Right cardiac atrium (tissue), 5 donors: ENCODE measurements at regions not wholly inside any gene's neighbourhood (a gene's known extent, or its start where the extent isn't known, plus 50 kb on each side); places are given as distances from the start of the nearest gene placed in this dataset.
"Not testable (repeated sequence)": the region's sequence is repeated elsewhere in the genome, so short reads cannot be mapped to it uniquely, and the experiment has no call there.

Experiments used
- ATAC-seq, 2 donors: fragments of 200-7000 bp; cut with Tn5 transposase; one replicate each; pipeline versions ENCODE4 v1.8.0 to v1.9.1; 2020; ENCODE audit warnings: moderate library complexity in 2 of 2, mild to moderate bottlenecking in 1 of 2
- DNase-seq, 3 donors: peaks; one replicate each; pipeline ENCODE4 v3.0.0-alpha.2; 2020
- H3K27ac ChIP-seq: one replicate; pipeline ENCODE4 v1.5.1; 2013; ENCODE audit warnings: mild to moderate bottlenecking, low read length, control low read depth, moderate library complexity
- H3K27me3 ChIP-seq: one replicate; pipeline ENCODE4 v1.6.1; 2013; ENCODE audit not compliant: control insufficient read depth, insufficient read depth
- H3K4me1 ChIP-seq: one replicate; pipeline ENCODE4 v1.6.1; 2013; ENCODE audit warnings: low read length; ENCODE audit not compliant: control insufficient read depth, insufficient read depth
- H3K4me3 ChIP-seq: one replicate; pipeline ENCODE4 v1.5.1; 2013; ENCODE audit warnings: low read length, control low read depth
- H3K9me3 ChIP-seq: one replicate; pipeline ENCODE4 v1.6.1; 2013; ENCODE audit warnings: low read length; ENCODE audit not compliant: control insufficient read depth
- WGBS: extraction: QIAGEN DNeasy Blood & Tissue Kit; methylation state at CpG from one replicate; pipeline ENCODE4 v1.1.7; 2013; 5-methylcytosine and 5-hydroxymethylcytosine counted together
- intact Hi-C, 4 donors: fragments of 100-400 bp; cut with DNase I; formaldehyde crosslinking; loops; one replicate each; pipeline versions ENCODE4 v1.11.0 to v1.14.0; 2022 to 2023
- donor health status: healthy with polysubstance abuse.
- donor health status: DM: no; HTN: yes; CAD: no.
- donor health status: DM: no; HTN: no; CAD: no.
- donor health status: DM: no; HTN: yes; CAD: no; lungs with severe emphysema.
- donor health status: DM: yes; HTN: yes; CAD: no.

DNA sequence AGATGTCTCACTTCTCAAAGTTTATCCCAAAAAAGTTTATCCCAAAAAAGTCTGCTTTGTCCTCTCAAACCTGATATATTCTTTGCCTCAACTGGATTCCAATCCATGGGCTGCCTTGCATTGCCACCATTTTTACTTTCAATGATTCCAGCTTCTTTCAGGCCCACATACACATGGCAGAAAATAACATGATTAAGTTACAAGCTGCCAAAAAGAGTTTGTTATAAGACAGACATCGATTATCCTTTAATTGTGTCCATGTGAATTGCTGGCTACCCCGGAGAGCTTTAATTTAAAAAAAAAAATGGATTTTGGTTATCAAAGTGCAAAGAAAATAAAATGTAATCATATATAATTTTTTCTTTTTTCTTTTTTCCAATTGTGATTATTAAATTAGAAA is 819.6 kb upstream of the SORCS1 start:
- Histone ChIP-seq H3K9me3 (no peaks in the 10 kb centered on the region), H3K4me3 (no peak overlapping the region), H3K27me3 (no peaks in the 10 kb centered on the region), H3K27ac (no peak overlapping the region), H3K4me1 (no peaks in the 10 kb centered on the region)
- ATAC-seq, result no peak
- intact Hi-C loops, result no loop called here
- WGBS, result 72% methylated on average over 2 of the region's 2 CpGs
- no peak for DNase-seq

DNA sequence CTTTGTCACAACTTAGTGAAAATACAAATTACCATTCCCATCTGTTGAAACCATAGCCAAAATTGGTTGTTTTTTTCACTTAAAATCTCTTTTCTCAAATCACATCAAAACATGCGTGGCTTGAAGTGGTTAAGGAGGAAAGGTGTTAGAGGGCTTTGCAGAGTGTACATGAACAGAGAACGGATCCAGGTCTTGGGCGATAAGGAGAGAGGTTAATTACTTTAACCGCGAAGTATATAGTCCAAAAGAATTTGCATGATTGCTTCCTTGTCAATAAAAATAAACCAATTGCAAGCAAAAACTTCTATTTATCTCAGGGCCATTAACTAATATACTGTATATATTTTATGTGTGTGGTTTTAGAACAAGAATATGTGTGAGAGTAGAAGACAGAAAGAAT is 813.9 kb upstream of the SORCS1 start:
- no peak overlapping the region for H3K4me3 ChIP-seq
- DNase-seq, result no peak
- no peaks in the 10 kb centered on the region for H3K27me3 ChIP-seq
- no peak overlapping the region for H3K27ac ChIP-seq
- H3K4me1 ChIP-seq, result no peaks in the 10 kb centered on the region
- no peak for ATAC-seq
- intact Hi-C loops, result no loop called here
- WGBS, result 90% methylated on average over 5 of the region's 5 CpGs
- no peaks in the 10 kb centered on the region for H3K9me3 ChIP-seq

DNA sequence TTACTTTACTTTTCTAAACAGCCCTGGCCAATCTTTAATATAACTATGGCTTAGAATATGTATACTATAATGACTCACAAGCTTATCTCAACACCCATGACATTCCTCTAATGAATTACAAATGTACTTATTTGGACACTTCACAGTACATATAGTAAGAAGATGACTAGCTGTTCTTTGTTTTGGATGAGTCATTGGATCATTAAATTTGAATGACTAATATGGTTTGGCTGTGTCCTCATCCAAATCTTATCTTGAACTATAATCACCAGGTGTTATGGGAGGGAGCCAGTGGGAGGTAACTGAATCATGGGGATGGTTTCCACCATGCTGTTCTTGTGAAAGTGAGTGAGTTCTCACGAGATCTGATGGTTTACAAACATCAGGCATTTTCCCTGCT is 807.5 kb upstream of the SORCS1 start:
- Histone ChIP-seq H3K4me1 (no peaks in the 10 kb centered on the region), H3K27me3 (no peaks in the 10 kb centered on the region), H3K4me3 (no peak overlapping the region), H3K9me3 (no peaks in the 10 kb centered on the region), H3K27ac (no peak overlapping the region)
- no peak for DNase-seq
- 51% methylated on average over 1 of the region's 1 CpG for WGBS
- intact Hi-C loops, result no loop called here
- no peak for ATAC-seq

DNA sequence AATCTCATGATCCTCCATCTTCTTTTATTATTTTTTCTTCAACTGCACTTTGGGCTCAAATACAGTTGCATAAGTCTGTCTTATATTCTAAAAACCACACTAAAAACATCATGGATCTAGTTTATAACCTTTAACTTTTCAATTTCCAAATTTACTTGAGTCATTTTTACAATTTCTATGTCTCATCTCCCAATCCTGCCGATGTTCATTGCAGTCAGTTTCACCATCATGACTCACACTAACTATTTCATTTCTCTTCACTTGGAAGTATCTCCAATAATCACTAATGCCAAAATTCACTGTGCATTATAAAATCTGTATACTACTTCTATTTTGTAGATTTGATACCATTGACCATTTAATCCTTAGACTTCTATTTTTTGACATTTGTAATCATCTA is 806.9 kb upstream of the SORCS1 start:
- Histone ChIP-seq H3K9me3 (no peaks in the 10 kb centered on the region), H3K27ac (no peak overlapping the region), H3K27me3 (no peaks in the 10 kb centered on the region), H3K4me3 (no peak overlapping the region), H3K4me1 (no peaks in the 10 kb centered on the region)
- ATAC-seq (no peak), DNase-seq (no peak)
- intact Hi-C loops, result no loop called here
- 88% methylated on average over 1 of the region's 1 CpG for WGBS

DNA sequence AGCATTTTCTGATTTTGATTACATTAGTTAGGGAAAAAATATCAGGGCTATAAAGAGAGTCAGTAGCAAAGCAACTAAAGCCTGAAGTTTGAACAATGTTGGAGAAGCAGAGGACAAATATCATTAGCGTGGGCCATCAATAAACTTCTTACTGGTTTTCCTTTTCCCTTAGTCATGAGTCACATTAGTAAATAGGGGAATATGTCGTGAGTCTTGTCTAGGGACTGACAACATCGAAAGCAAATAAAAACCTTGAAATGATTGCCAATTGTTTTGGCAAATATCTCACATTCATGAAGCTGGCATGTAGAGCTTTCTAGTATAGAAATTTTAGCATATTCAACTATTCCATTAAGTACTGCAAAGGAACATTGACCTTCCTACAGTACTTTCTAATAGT is 806.0 kb upstream of the SORCS1 start:
- H3K4me1 ChIP-seq, result no peaks in the 10 kb centered on the region
- DNase-seq, result no peak
- no peak for ATAC-seq
- no peaks in the 10 kb centered on the region for H3K9me3 ChIP-seq
- intact Hi-C loops, result no loop called here
- WGBS, result 63% methylated on average over 3 of the region's 3 CpGs
- no peak overlapping the region for H3K4me3 ChIP-seq
- no peaks in the 10 kb centered on the region for H3K27me3 ChIP-seq
- no peak overlapping the region for H3K27ac ChIP-seq

DNA sequence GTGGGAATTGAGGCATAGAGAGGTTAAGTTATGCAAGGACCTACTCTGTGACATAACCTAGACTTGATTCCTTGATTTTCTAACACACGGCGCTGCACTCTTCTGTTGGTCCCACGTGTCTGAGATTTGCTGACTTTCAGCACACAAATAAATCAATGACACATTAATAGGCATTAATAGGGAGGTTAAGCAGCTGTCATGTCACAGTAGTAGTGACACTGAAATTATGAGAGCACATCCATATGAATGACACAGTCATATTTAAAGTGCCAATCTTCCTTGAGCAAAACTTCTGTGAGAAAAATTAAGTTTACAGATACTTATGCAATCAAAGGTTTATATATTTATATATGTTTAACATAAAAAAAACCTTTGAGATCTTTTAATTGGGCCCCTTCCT is 805.4 kb upstream of the SORCS1 start:
- H3K4me1 ChIP-seq, result no peaks in the 10 kb centered on the region
- no peaks in the 10 kb centered on the region for H3K27me3 ChIP-seq
- ATAC-seq (no peak), DNase-seq (no peak)
- H3K9me3 ChIP-seq, result no peaks in the 10 kb centered on the region
- intact Hi-C loops, result no loop called here
- no peak overlapping the region for H3K27ac ChIP-seq
- no peak overlapping the region for H3K4me3 ChIP-seq
- 79% methylated on average over 3 of the region's 3 CpGs for WGBS

DNA sequence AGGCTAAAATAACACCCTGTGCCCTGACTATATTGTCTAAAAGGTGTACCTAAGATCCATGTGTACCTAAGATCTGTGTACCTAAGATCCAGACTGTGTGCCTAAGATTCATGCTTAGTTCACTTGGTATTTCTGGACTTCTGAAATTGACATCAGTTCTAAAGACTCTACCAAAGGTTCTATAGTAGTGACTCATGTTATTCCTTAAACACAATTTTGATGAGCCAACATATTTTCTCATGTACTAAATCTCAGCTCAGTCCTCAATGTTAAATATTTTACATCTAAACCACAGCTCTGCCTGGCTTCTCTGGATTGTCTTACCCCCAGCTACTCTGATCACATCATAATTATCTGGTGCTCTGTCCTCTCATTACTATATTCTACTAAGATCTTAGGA is 802.3 kb upstream of the SORCS1 start:
- Histone ChIP-seq H3K4me3 (no peak overlapping the region), H3K4me1 (no peaks in the 10 kb centered on the region)
- intact Hi-C loops, result no loop called here

DNA sequence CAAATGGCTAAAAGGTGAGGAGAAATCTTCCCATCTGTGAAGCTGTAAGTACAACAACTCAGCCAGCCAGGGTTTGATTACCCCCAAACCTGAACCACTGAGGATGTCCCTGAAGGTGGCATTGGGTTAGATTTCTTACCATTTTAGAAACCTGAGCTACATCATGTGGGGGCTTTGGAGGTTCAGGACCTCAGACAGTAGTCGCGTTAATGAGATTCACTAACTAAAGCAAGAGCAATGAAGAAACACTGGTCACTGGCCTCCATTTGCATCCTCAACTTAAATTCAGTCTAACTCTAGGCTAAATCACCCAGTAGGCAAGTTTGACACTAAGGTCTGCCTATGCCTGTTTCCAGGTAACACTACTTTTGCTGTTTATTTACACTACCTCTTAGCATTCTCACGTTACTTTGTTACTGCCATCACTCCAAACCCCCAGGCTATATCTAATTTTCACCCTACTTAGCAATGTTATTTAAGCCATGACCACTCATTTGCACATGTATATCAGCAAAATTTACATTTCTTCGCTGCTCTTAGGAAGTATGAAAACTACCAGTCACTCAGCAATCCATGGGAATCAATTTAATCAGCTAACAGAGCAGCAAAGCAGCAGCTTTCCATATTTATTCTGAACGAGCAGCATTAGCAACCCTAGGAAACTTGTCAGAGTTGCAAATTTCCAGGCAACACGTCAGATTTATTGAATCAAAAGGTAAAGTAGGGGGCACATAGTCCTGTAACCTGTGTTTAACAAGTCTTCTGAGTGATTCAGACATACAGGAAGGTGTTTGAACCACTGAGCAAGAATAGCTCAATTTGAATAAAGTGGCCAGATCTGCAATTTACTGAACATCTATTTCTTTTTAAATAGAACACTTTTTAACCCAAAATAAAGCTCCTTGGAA is 788.4 kb upstream of the SORCS1 start:
- H3K4me1 ChIP-seq, result no peaks in the 10 kb centered on the region
- H3K27ac ChIP-seq, result no peak overlapping the region
- ATAC-seq (no peak), DNase-seq (no peak)
- H3K4me3 ChIP-seq, result no peak overlapping the region
- WGBS, result 40% methylated on average over 6 of the region's 6 CpGs
- intact Hi-C loops, result no loop called here
- H3K27me3 ChIP-seq, result no peaks in the 10 kb centered on the region
- H3K9me3 ChIP-seq, result no peaks in the 10 kb centered on the region

More for the DNA sequence above, 802.3 kb upstream of the SORCS1 start:
- ATAC-seq, result no peak
- DNase-seq, result no peak
- no peak overlapping the region for H3K27ac ChIP-seq
- no peaks in the 10 kb centered on the region for H3K9me3 ChIP-seq
- H3K27me3 ChIP-seq, result no peaks in the 10 kb centered on the region

DNA sequence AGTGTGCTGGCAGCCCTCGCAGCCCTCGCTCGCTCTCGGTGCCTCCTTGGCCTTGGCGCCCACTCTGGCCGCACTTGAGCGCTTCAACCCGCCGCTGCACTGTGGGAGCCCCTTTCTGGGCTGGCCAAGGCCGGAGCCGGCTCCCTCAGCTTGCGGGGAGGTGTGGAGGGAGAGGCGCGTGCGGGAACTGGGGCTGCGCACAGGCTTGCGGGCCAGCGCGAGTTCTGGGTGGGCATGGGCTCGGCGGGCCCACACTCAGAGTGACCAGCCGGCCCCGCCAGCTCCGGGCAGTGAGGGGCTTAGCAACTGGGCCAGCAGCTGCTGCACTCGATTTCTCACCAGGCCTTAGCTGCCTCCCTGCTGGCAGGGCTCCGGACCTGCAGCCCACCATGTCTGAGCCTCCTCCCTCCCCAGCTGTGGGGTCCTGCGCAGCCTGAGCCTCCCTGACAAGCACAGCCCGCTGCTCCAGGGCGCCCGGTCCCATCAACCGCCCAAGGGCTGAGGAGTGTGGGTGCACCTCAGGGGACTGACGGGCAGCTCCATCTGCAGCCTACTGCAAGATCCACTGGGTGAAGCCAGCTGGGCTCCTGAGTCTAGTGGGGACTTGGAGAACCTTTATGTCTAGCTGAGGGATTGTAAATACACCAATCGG is 786.0 kb upstream of the SORCS1 start:
- H3K4me3 ChIP-seq, H3K27me3 ChIP-seq, ATAC-seq, H3K9me3 ChIP-seq, H3K27ac ChIP-seq, H3K4me1 ChIP-seq, intact Hi-C loops: not testable (repeated sequence)
- whole genome bisulfite sequencing, result 90% methylated on average over 33 of the region's 33 CpGs
- peak in 2 of 3 donors; percentile 15 to 30 for DNase-seq

DNA sequence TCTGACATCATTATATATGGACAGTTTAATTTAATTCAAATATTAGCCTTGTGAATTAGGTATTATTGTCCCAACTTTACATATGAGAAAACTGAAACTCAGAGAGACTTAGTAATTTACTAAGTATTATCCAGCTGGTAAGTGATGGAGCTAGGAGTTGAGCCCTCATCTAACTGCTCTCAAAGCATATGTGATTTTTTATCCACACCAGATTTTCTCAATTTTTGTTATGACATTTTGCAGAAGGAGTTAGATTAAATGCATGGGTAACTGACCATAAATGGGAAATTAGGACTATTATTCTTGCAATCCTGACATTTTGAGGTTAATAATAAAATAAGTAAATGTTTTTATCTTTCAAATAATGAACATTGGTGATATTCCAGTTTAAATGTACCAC is 778.3 kb upstream of the SORCS1 start:
- no peak for ATAC-seq
- H3K27ac ChIP-seq, result no peak overlapping the region
- H3K4me1 ChIP-seq, result no peaks in the 10 kb centered on the region

DNA sequence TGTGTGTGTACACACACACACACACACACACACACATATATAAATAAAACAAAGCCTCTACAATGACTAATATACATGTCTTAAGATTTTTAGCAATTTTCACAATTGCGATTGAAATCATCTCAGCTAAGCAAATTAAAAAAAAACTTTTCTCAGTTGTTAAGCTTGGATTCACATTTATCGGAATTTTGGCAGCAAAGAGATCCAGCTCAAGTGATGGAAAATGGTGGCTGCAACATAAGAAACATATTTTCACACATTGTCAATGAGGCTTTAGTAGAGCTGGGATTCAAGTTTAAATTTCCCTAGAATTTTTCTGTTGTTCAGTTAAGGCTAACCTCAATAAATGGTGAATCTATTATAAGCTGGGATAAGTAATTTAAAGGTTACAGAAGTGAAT is 768.6 kb upstream of the SORCS1 start:
- 79% methylated on average over 2 of the region's 2 CpGs for WGBS
- Histone ChIP-seq H3K9me3 (no peaks in the 10 kb centered on the region), H3K27ac (no peak overlapping the region), H3K4me3 (no peak overlapping the region), H3K27me3 (no peaks in the 10 kb centered on the region), H3K4me1 (no peaks in the 10 kb centered on the region)
- intact Hi-C loops, result no loop called here
- ATAC-seq (no peak), DNase-seq (no peak)

More for the DNA sequence above, 778.3 kb upstream of the SORCS1 start:
- no peaks in the 10 kb centered on the region for H3K27me3 ChIP-seq
- H3K9me3 ChIP-seq, result no peaks in the 10 kb centered on the region
- intact Hi-C loops, result no loop called here
- no peak for DNase-seq
- no peak overlapping the region for H3K4me3 ChIP-seq
